DOHH2 (cell line): ENCODE measurements at regions not wholly inside any gene's neighbourhood (a gene's known extent, or its start where the extent isn't known, plus 50 kb on each side); places are given as distances from the start of the nearest gene placed in this dataset.

Experiments
- CTCF ChIP-seq: fragments of 200-600 bp; sonication (generic); IDR thresholded peaks from one replicate; pipeline ENCODE4 v1.5.1; 2014; ENCODE audit warnings: antibody characterized with exemption, mild to moderate bottlenecking, low read depth, low read length; ENCODE audit not compliant: poor library complexity, severe bottlenecking
- EZH2phosphoT487 ChIP-seq: fragments of 200-600 bp; sonication (generic); IDR thresholded peaks from 2 replicates; pipeline ENCODE4 v1.6.1; 2017; ENCODE audit warnings: borderline replicate concordance, mild to moderate bottlenecking, antibody characterized with exemption, low read length, moderate library complexity, mixed read lengths

GRCh38 chr3:117617906-117618305 is 908.3 kb downstream of the TUSC7 start:
- TF ChIP-seq CTCF (no peak), EZH2phosphoT487 (no peak)
